IPS DF 4.7 (cell line): ENCODE measurements at regions not wholly inside any gene's neighbourhood (a gene's known extent, or its start where the extent isn't known, plus 50 kb on each side); places are given as distances from the start of the nearest gene placed in this dataset.

Source experiments
- DNase-seq: peaks from one replicate; pipeline ENCODE4 v3.0.0-alpha.2; 2013; ENCODE audit warnings: low spot score; ENCODE audit errors: extremely low read depth

- DNase-seq = no peak
Observed at GRCh38 chr18:24877066-24877465, 416.6 kb downstream of the HRH4 start.

- no peak for DNase-seq
Observed at GRCh38 chr18:24877546-24877945, 417.1 kb downstream of the HRH4 start.

GRCh38 chr18:24878289-24878688 lies 417.9 kb downstream of the HRH4 start:
- DNase-seq = no peak

GRCh38 chr18:24885276-24885675 lies 424.8 kb downstream of the HRH4 start:
- no peak for DNase-seq

GRCh38 chr18:24894880-24895279 lies 434.4 kb downstream of the HRH4 start:
- DNase-seq = no peak

- DNase-seq = no peak
Observed at GRCh38 chr18:24897461-24897860, 437.0 kb downstream of the HRH4 start.

- no peak for DNase-seq
Observed at GRCh38 chr18:24910221-24910620, 441.7 kb downstream of the ZNF521 start.

- DNase-seq = no peak
Observed at GRCh38 chr18:24913507-24914170, 438.3 kb downstream of the ZNF521 start.

GRCh38 chr18:24914171-24914525 lies 437.8 kb downstream of the ZNF521 start:
- no peak for DNase-seq

GRCh38 chr18:24914685-24915084 lies 437.3 kb downstream of the ZNF521 start:
- no peak for DNase-seq

GRCh38 chr18:24915547-24915946 lies 436.4 kb downstream of the ZNF521 start:
- DNase-seq = no peak

GRCh38 chr18:24917767-24918166 lies 434.2 kb downstream of the ZNF521 start:
- no peak for DNase-seq

GRCh38 chr18:24918257-24918656 lies 433.7 kb downstream of the ZNF521 start:
- no peak for DNase-seq

- DNase-seq = no peak
Observed at GRCh38 chr18:24919181-24919797, 432.7 kb downstream of the ZNF521 start.

- no peak for DNase-seq
Observed at GRCh38 chr18:24922491-24922890, 429.5 kb downstream of the ZNF521 start.

- DNase-seq = no peak
Observed at GRCh38 chr18:24923138-24923537, 428.8 kb downstream of the ZNF521 start.

- DNase-seq = no peak
Observed at GRCh38 chr18:24924066-24924716, 427.8 kb downstream of the ZNF521 start.

GRCh38 chr18:24926649-24927048 lies 425.3 kb downstream of the ZNF521 start:
- DNase-seq = no peak

- DNase-seq = no peak
Observed at GRCh38 chr18:24928301-24928878, 423.6 kb downstream of the ZNF521 start.

- no peak for DNase-seq
Observed at GRCh38 chr18:24930478-24930877, 421.5 kb downstream of the ZNF521 start.

GRCh38 chr18:24930971-24931370 lies 421.0 kb downstream of the ZNF521 start:
- DNase-seq = no peak

GRCh38 chr18:24933345-24933744 lies 418.6 kb downstream of the ZNF521 start:
- no peak for DNase-seq
